ENCODE measurements at regions not wholly inside any gene's neighbourhood (a gene's known extent, or its start where the extent isn't known, plus 50 kb on each side); places are given as distances from the start of the nearest gene placed in this dataset.

DNA sequence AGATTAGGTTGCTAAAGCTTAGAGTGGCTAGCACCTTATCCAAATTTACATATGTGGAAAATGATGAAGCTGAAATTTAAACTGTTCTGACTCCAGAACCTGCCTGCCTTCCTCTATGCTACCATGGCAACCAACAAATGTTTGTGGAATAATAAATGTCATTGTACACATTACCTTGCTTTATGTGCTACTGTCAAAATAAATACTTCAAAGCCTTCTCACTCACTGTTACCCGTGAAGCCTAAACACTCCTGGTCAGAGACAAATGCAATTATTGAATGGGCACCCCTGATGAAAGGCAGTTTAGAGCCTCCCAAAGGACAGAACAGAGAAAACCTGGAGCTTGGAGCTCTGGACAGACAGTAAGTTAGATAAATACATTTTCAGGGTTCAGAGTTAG is 158.6 kb downstream of the FAM114A2 start:
- DNase-seq (ENCODE audit: low read depth): no peak

DNA sequence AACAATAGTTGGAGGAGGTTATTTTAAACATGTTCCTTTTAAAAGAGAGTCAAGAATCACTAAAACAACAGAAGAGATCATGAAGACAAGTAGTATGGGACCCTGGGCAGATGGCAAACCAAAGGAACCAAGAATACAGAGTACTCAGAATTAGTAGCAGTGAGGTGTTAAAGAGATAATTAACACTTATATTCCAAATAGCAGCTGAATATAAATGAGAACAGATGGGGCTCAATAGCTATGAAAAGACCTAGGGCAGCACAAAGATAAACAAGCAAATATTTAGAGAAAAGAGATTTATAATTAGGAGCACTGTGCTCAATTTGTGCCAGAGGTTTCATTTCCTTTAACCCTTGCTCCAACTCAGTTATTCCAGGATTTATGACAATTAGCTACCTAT is 159.1 kb downstream of the FAM114A2 start:
- no peak for DNase-seq (ENCODE audit: low read depth)

DNA sequence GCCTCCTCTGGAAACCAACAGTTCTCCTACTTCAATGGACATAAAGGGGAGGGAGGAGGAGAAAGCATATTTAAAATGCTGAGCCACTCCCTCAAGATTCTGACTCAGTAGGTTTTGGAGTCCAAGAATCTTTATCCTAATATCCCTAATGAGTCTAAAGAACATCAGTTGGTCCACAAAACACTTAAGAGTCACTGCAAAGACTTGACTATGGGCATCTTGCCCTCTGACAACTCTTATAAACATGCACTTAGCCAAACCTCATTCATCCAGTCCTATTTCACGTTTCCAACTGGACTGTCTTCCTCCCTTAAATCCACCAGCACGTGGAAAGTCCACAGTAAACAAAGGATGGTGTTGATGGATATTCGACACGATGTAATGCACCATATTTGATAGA is 172.5 kb downstream of the FAM114A2 start:
- no peak for DNase-seq (ENCODE audit: low read depth)

DNA sequence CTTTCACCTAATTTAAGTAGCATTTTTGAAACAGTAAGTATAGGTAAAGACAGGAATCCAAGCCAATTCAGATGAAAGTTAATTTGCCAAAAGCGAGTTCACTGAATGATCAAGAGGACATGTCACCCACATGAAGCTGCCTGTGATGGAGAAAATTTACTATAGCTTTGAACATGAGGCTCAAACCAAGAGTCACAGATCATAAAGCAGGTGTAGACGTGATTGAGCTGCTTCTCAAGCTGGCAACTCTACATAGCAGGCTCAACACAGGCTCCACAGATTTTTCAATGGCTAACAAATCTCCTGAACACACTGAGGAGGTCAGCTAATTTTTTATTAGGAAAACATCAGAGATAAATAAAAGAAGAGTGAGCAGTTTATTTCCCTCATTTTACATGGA is 173.7 kb downstream of the FAM114A2 start:
- no peak for DNase-seq (ENCODE audit: low read depth)

DNA sequence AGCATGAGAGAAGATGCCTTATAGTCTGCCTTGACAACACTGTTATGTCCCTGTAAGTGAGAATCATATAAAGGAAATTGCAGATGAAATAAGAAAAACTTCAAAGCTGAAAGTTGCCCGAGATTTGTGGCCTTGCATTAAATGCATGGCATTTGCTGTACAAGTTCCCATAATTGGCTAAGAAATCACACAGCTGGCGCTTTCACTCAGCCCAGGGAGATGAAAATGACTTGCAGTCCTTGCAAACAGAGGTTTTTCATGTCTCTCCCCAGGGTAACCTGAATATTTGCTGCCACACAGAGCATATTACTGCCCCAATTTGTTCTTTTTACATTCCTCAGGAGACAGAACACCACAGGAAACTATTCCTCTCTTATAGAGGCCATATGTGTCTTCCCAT is 174.8 kb downstream of the FAM114A2 start:
- no peak for DNase-seq (ENCODE audit: low read depth)

Measured in HS-5 (cell line).